Colonic mucosa (tissue), 4 donors: ENCODE measurements at regions not wholly inside any gene's neighbourhood (a gene's known extent, or its start where the extent isn't known, plus 50 kb on each side); places are given as distances from the start of the nearest gene placed in this dataset.

Source experiments
- DNase-seq: peaks from one replicate; pipeline ENCODE4 v3.0.0-alpha.2; 2020
- H3K27ac ChIP-seq: fragments of 200-600 bp; one replicate; pipeline ENCODE4 v1.8.0; 2021
- H3K27me3 ChIP-seq: fragments of 200-600 bp; one replicate; pipeline ENCODE4 v1.8.0; 2021
- H3K36me3 ChIP-seq: fragments of 200-600 bp; one replicate; pipeline ENCODE4 v1.8.0; 2021
- H3K4me1 ChIP-seq: fragments of 200-600 bp; one replicate; pipeline ENCODE4 v1.8.0; 2021; ENCODE audit warnings: mild to moderate bottlenecking
- H3K4me3 ChIP-seq: fragments of 200-600 bp; one replicate; pipeline ENCODE4 v1.8.0; 2021
- H3K9ac ChIP-seq, 2 donors: one replicate each; pipeline ENCODE4 v1.7.0; 2013; ENCODE audit warnings: control low read depth in 2 of 2, low read depth in 2 of 2, low read length in 2 of 2
- H3K9me3 ChIP-seq: fragments of 200-600 bp; one replicate; pipeline ENCODE4 v1.8.0; 2021
- intact Hi-C: fragments of 100-400 bp; cut with DNase I; formaldehyde crosslinking; loops from one replicate; pipeline ENCODE4 v1.14.1; 2022
- TF ChIP-seq, protein P1 (sequence below): fragments of 200-600 bp; IDR thresholded peaks from one replicate; pipeline ENCODE4 v1.8.0; 2022; ENCODE audit warnings: antibody characterized with exemption, mild to moderate bottlenecking
- donor health status: healthy.
- donor health status: DM: no; HTN: no; CAD: no.
- donor health status: DM: no; HTN: no; CAD: no.

DNA sequence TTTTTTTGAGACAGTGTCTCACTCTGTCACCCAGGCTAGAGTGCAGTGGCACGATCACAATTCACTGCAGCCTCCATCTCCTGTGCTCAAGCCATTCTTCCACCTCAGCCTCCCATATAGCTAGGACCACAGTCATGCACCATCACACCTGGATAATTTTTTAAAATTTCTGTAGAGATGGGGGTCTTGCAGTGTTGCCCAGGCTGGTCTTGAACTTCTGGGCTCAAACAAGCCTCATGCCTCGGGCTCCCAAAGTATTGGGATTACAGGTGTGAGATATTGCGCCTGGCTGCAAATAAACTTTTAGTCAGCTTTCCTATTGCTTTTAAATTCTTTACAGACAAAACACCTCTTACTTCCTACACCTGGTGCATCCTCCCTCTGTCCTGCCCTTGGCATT lies 102.1 kb upstream of the VEPH1 start:
- Histone ChIP-seq H3K9ac (no peak overlapping the region), H3K27me3 (no peaks in the 10 kb centered on the region), H3K27ac (no peak overlapping the region), H3K4me1 (no peaks in the 10 kb centered on the region), H3K9me3 (no peaks in the 10 kb centered on the region), H3K36me3 (no peaks in the 10 kb centered on the region), H3K4me3 (no peak overlapping the region)
- TF ChIP-seq, protein P1, sequence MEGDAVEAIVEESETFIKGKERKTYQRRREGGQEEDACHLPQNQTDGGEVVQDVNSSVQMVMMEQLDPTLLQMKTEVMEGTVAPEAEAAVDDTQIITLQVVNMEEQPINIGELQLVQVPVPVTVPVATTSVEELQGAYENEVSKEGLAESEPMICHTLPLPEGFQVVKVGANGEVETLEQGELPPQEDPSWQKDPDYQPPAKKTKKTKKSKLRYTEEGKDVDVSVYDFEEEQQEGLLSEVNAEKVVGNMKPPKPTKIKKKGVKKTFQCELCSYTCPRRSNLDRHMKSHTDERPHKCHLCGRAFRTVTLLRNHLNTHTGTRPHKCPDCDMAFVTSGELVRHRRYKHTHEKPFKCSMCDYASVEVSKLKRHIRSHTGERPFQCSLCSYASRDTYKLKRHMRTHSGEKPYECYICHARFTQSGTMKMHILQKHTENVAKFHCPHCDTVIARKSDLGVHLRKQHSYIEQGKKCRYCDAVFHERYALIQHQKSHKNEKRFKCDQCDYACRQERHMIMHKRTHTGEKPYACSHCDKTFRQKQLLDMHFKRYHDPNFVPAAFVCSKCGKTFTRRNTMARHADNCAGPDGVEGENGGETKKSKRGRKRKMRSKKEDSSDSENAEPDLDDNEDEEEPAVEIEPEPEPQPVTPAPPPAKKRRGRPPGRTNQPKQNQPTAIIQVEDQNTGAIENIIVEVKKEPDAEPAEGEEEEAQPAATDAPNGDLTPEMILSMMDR = no peak
- intact Hi-C loops = no loop called here
- DNase-seq = no peak

DNA sequence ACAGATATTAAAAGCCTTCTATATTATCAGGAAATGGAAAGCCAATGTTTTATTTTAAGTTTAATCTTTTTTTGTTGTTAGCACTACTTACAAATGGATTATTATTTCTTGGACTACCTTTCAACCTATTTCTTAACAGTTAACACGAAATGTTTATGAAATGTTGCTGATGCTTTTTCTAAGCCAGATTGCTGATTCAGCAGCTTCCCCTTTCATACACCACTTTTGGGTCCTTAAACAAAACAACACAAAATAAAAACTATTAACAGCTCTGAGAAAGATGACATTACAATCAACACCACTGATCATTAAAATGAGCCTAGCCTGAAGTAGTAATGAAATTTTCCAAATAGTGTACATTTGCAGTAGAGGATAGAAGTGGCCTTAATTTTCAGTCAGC lies 99.2 kb upstream of the VEPH1 start:
- Histone ChIP-seq H3K4me3 (no peak overlapping the region), H3K36me3 (no peaks in the 10 kb centered on the region), H3K9ac (no peak overlapping the region), H3K4me1 (no peaks in the 10 kb centered on the region), H3K27me3 (no peaks in the 10 kb centered on the region), H3K9me3 (no peaks in the 10 kb centered on the region), H3K27ac (no peak overlapping the region)
- TF ChIP-seq, protein P1 = no peak
- intact Hi-C loops = no loop called here
- DNase-seq = no peak

DNA sequence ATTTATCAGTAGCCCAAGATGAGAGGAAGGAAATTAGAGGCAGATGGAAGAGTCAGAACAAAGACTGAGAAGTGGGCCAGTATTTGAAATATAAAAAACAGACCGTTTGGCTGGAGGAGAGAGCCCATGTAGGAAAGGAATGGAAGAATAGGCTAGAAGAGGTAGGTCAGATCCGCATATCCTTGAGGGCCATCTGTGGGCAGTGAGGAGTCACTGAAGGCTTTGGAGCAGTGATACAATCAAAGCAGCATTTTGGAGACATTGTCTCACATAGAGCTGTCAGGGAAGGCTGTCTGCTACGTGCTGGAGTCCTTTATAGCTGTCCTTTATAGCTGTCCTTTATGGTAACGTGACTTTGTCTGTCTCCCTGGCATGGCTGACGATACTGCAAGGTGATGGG lies 92.0 kb upstream of the VEPH1 start:
- H3K9ac ChIP-seq = no peak overlapping the region
- H3K4me1 ChIP-seq = no peaks in the 10 kb centered on the region
- no peak for DNase-seq
- no peak overlapping the region for H3K4me3 ChIP-seq
- no peaks in the 10 kb centered on the region for H3K9me3 ChIP-seq
- intact Hi-C loops = no loop called here
- H3K27ac ChIP-seq = no peak overlapping the region
- no peaks in the 10 kb centered on the region for H3K36me3 ChIP-seq
- TF ChIP-seq, protein P1 = no peak
- no peaks in the 10 kb centered on the region for H3K27me3 ChIP-seq

DNA sequence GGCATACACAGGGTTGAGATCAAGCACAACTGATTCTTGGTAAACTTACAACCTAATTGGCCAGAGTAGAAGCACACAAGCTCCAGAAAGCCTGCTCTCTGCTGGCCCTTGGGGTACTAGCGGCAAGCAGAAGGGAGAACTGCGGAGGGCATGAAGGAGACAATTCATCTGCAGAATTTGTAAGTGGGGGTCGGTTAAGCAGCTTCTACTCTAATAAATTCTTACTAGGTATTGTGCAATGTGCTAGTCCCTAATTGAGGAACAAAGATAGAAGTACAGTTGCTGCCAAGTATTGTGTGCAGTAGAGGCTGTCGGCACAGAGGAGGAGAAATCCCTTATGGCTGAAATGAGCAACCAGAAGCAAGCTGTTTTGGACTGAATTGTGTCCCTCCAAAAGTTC lies 91.2 kb upstream of the VEPH1 start:
- Histone ChIP-seq H3K36me3 (no peaks in the 10 kb centered on the region), H3K27ac (no peak overlapping the region), H3K9me3 (no peaks in the 10 kb centered on the region), H3K27me3 (no peaks in the 10 kb centered on the region), H3K9ac (no peak overlapping the region), H3K4me1 (no peaks in the 10 kb centered on the region), H3K4me3 (no peak overlapping the region)
- DNase-seq = no peak
- intact Hi-C loops = no loop called here
- TF ChIP-seq, protein P1 = no peak

DNA sequence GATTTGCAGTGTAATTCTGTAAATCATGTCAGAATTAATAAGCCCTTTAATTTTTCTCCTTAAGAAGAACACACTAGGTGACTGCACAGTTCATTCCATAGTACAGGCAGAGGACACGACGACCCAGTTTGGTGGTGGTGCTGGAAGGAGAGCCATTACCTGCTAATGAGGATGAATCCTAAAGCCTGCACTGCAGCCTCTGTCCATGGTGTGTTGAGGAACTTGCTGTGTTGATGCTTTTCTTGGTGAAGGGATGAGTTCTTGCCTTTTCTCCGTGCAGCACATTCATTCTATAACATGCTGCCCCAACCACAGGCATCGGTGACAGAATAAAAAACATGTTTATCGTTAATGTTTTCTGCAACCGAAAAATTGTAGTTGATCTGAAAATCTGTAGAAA lies 89.6 kb upstream of the VEPH1 start:
- no peak overlapping the region for H3K9ac ChIP-seq
- no peaks in the 10 kb centered on the region for H3K36me3 ChIP-seq
- no peaks in the 10 kb centered on the region for H3K9me3 ChIP-seq
- H3K27ac ChIP-seq = no peak overlapping the region
- intact Hi-C loops = no loop called here
- no peaks in the 10 kb centered on the region for H3K4me1 ChIP-seq
- no peak for DNase-seq
- TF ChIP-seq, protein P1 = no peak
- no peaks in the 10 kb centered on the region for H3K27me3 ChIP-seq
- no peak overlapping the region for H3K4me3 ChIP-seq

DNA sequence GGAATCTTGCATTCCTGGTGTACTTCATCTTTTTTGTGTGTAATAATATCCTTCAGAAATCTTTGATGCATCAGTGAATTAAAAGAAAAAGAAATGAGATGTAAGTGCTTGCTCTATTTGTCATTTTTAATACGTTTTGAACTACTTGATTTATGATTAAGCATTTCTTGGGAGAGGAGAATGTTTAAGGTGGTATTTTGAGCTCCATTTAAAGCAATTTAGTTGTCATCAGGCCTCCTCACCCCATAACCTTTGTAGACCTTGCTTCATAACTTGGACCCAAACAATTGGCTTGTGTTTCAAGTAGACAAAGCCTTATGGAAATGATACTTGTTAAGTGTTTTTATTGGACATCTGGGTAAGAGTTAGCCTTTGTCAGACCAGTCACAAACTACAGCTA lies 87.1 kb upstream of the VEPH1 start:
- no peaks in the 10 kb centered on the region for H3K27me3 ChIP-seq
- no peaks in the 10 kb centered on the region for H3K4me1 ChIP-seq
- no peak overlapping the region for H3K4me3 ChIP-seq
- H3K36me3 ChIP-seq = no peaks in the 10 kb centered on the region
- H3K9ac ChIP-seq = no peak overlapping the region
- no peaks in the 10 kb centered on the region for H3K9me3 ChIP-seq
- TF ChIP-seq, protein P1 = no peak
- H3K27ac ChIP-seq = no peak overlapping the region
- intact Hi-C loops = no loop called here
- no peak for DNase-seq
